NCI-H1930 (cell line): ENCODE measurements at regions not wholly inside any gene's neighbourhood (a gene's known extent, or its start where the extent isn't known, plus 50 kb on each side); places are given as distances from the start of the nearest gene placed in this dataset.
"Not testable (repeated sequence)": the region's sequence is repeated elsewhere in the genome, so short reads cannot be mapped to it uniquely, and the experiment has no call there.

ENCODE experiments used
- DNase-seq, 2 experiments: peaks; one replicate each; lab custom pipeline; 2025; lab: John Stamatoyannopoulos, UW

- DNase-seq: no peak
These were observed 215.5 kb upstream of the FIGN start for GRCh38 chr2:163951312-163951711.

GRCh38 chr2:163949693-163950092 is 213.9 kb upstream of the FIGN start:
- DNase-seq: no peak

- no peak for DNase-seq
These were observed 208.5 kb upstream of the FIGN start for GRCh38 chr2:163944347-163944737.

- no peak for DNase-seq
These were observed 207.9 kb upstream of the FIGN start for GRCh38 chr2:163943403-163944346.

- DNase-seq: no peak
These were observed 198.3 kb upstream of the FIGN start for GRCh38 chr2:163934131-163934530.

GRCh38 chr2:163919717-163920116 is 183.9 kb upstream of the FIGN start:
- DNase-seq: no peak

- not testable (repeated sequence) for DNase-seq
These were observed 178.7 kb upstream of the FIGN start for GRCh38 chr2:163914486-163914885.

GRCh38 chr2:163913532-163913944 is 177.7 kb upstream of the FIGN start:
- not testable (repeated sequence) for DNase-seq

GRCh38 chr2:163909411-163910080 is 173.7 kb upstream of the FIGN start:
- no peak for DNase-seq

GRCh38 chr2:163906410-163906809 is 170.6 kb upstream of the FIGN start:
- DNase-seq: no peak

- no peak for DNase-seq
These were observed 162.0 kb upstream of the FIGN start for GRCh38 chr2:163897799-163898198.

- DNase-seq: not testable (repeated sequence)
These were observed 157.6 kb upstream of the FIGN start for GRCh38 chr2:163893444-163893843.

GRCh38 chr2:163888591-163888990 is 152.8 kb upstream of the FIGN start:
- DNase-seq: no peak

GRCh38 chr2:163887182-163887581 is 151.4 kb upstream of the FIGN start:
- no peak for DNase-seq

GRCh38 chr2:163884416-163884815 is 148.6 kb upstream of the FIGN start:
- no peak for DNase-seq

- DNase-seq: no peak
These were observed 142.9 kb upstream of the FIGN start for GRCh38 chr2:163878718-163879117.

GRCh38 chr2:163877316-163877715 is 141.5 kb upstream of the FIGN start:
- no peak for DNase-seq

- DNase-seq: no peak
These were observed 127.3 kb upstream of the FIGN start for GRCh38 chr2:163863073-163863472.

- DNase-seq: no peak
These were observed 124.1 kb upstream of the FIGN start for GRCh38 chr2:163859951-163860350.

- no peak for DNase-seq
These were observed 121.1 kb upstream of the FIGN start for GRCh38 chr2:163856941-163857340.

GRCh38 chr2:163852616-163853015 is 116.8 kb upstream of the FIGN start:
- no peak for DNase-seq

- no peak for DNase-seq
These were observed 114.1 kb upstream of the FIGN start for GRCh38 chr2:163849756-163850435.

- no peak for DNase-seq
These were observed 103.1 kb upstream of the FIGN start for GRCh38 chr2:163838890-163839289.
